ENCODE measurements at regions not wholly inside any gene's neighbourhood (a gene's known extent, or its start where the extent isn't known, plus 50 kb on each side); places are given as distances from the start of the nearest gene placed in this dataset.

- Mint-ChIP-seq H3K9me3 (ENCODE audit: unreplicated experiment) (no peaks in the 10 kb centered on the region), H3K36me3 (ENCODE audit: insufficient read depth, unreplicated experiment) (no peaks in the 10 kb centered on the region), H3K4me3 (ENCODE audit: unreplicated experiment) (no peak overlapping the region), H3K4me1 (ENCODE audit: insufficient read depth, unreplicated experiment) (no peaks in the 10 kb centered on the region), H3K27me3 (ENCODE audit: insufficient read depth, unreplicated experiment) (no peaks in the 10 kb centered on the region), H3K27ac (ENCODE audit: low read depth, unreplicated experiment) (no peak overlapping the region)
- ChIA-PET CTCF (interaction anchor here (0.6 to 1.0 kb wide), 3 partner anchors 17 to 51 kb away, joined by 3 to 4 read pairs (median 3); no protein-coding TSS in a partner anchor), POLR2A (interaction anchor here (0.7 to 1.2 kb wide), 2 partner anchors 10 to 796 kb away, joined by 3 read pairs; no protein-coding TSS in a partner anchor)
- no peak for DNase-seq (ENCODE audit: unreplicated experiment)
- no TSS peak for BruUV-seq (replicated peaks)
- no peak for TF ChIP-seq CTCF (IDR thresholded peaks at IDR 0.05; ENCODE audit: unreplicated experiment)
- intact Hi-C loops (cut with micrococcal nuclease): no loop called here
These were observed 258.6 kb downstream of the IPO8 start for GRCh38 chr12:30437044-30437443.

GRCh38 chr12:30428098-30428497, 267.6 kb downstream of the IPO8 start:
- intact Hi-C loops (cut with micrococcal nuclease): no loop called here
- Mint-ChIP-seq H3K9me3 (ENCODE audit: unreplicated experiment) (peaks cover 9% of the 10 kb centered on the region), H3K27me3 (ENCODE audit: insufficient read depth, unreplicated experiment) (no peaks in the 10 kb centered on the region), H3K4me3 (ENCODE audit: unreplicated experiment) (no peak overlapping the region), H3K36me3 (ENCODE audit: insufficient read depth, unreplicated experiment) (no peaks in the 10 kb centered on the region), H3K4me1 (ENCODE audit: insufficient read depth, unreplicated experiment) (no peaks in the 10 kb centered on the region), H3K27ac (ENCODE audit: low read depth, unreplicated experiment) (no peak overlapping the region)
- POLR2A ChIA-PET: interaction anchor here (1.1 kb wide), 1 partner anchor 11 kb away, joined by 3 read pairs; no protein-coding TSS in a partner anchor
- no peak for DNase-seq (ENCODE audit: unreplicated experiment)
- BruUV-seq (replicated peaks): no TSS peak
- CTCF ChIA-PET: interaction anchor here (0.6 to 1.1 kb wide), 3 partner anchors 13 to 1040 kb away, joined by 3 read pairs; no protein-coding TSS in a partner anchor
- no peak for TF ChIP-seq CTCF (IDR thresholded peaks at IDR 0.05; ENCODE audit: unreplicated experiment)

- no peak overlapping the region for H3K27ac Mint-ChIP-seq (ENCODE audit: low read depth, unreplicated experiment)
- intact Hi-C loops (cut with micrococcal nuclease): no loop called here
- no TSS peak for BruUV-seq (replicated peaks)
- H3K4me1 Mint-ChIP-seq (ENCODE audit: insufficient read depth, unreplicated experiment): no peaks in the 10 kb centered on the region
- ChIA-PET CTCF (interaction anchor here (0.6 to 1.1 kb wide), 2 partner anchors 13 to 82 kb away, joined by 3 read pairs; no protein-coding TSS in a partner anchor), POLR2A (interaction anchor here (0.9 kb wide), 1 partner anchor 10 kb away, joined by 3 read pairs; no protein-coding TSS in a partner anchor)
- no peak overlapping the region for H3K4me3 Mint-ChIP-seq (ENCODE audit: unreplicated experiment)
- H3K36me3 Mint-ChIP-seq (ENCODE audit: insufficient read depth, unreplicated experiment): no peaks in the 10 kb centered on the region
- no peak for TF ChIP-seq CTCF (IDR thresholded peaks at IDR 0.05; ENCODE audit: unreplicated experiment)
- no peaks in the 10 kb centered on the region for H3K27me3 Mint-ChIP-seq (ENCODE audit: insufficient read depth, unreplicated experiment)
- peaks cover 14% of the 10 kb centered on the region for H3K9me3 Mint-ChIP-seq (ENCODE audit: unreplicated experiment)
- DNase-seq (ENCODE audit: unreplicated experiment): no peak
These were observed 268.1 kb downstream of the IPO8 start for GRCh38 chr12:30427555-30427954.

GRCh38 chr12:30425445-30425844, 270.2 kb downstream of the IPO8 start:
- H3K27me3 Mint-ChIP-seq (ENCODE audit: insufficient read depth, unreplicated experiment): no peaks in the 10 kb centered on the region
- H3K27ac Mint-ChIP-seq (ENCODE audit: low read depth, unreplicated experiment): no peak overlapping the region
- ChIA-PET POLR2A (no interaction called here), CTCF (no interaction called here)
- TF ChIP-seq CTCF (IDR thresholded peaks at IDR 0.05; ENCODE audit: unreplicated experiment): no peak
- no peak for DNase-seq (ENCODE audit: unreplicated experiment)
- no peak overlapping the region for H3K4me3 Mint-ChIP-seq (ENCODE audit: unreplicated experiment)
- peaks cover 9% of the 10 kb centered on the region for H3K4me1 Mint-ChIP-seq (ENCODE audit: insufficient read depth, unreplicated experiment)
- H3K9me3 Mint-ChIP-seq (ENCODE audit: unreplicated experiment): peaks cover 15% of the 10 kb centered on the region
- BruUV-seq (replicated peaks): no TSS peak
- no peaks in the 10 kb centered on the region for H3K36me3 Mint-ChIP-seq (ENCODE audit: insufficient read depth, unreplicated experiment)
- intact Hi-C loops (cut with micrococcal nuclease): no loop called here

Measured in MCF 10A (cell line).